HFFc6 (cell line): ENCODE measurements at regions not wholly inside any gene's neighbourhood (a gene's known extent, or its start where the extent isn't known, plus 50 kb on each side); places are given as distances from the start of the nearest gene placed in this dataset.

ENCODE experiments used
- DNase-seq: peaks from one replicate; pipeline ENCODE4 v3.0.0-alpha.2; 2018
- H3K27ac Mint-ChIP-seq: 2 replicates; pipeline ENCODE4 v1.8.0; 2020; ENCODE audit warnings: mild to moderate bottlenecking, mixed read lengths
- H3K27me3 Mint-ChIP-seq: 2 replicates; pipeline ENCODE4 v1.8.0; 2021; ENCODE audit warnings: mild to moderate bottlenecking, moderate library complexity, mixed read lengths; ENCODE audit not compliant: insufficient read depth
- H3K36me3 Mint-ChIP-seq: 2 replicates; pipeline ENCODE4 v1.8.0; 2021; ENCODE audit warnings: low read depth, mixed read lengths
- H3K4me1 Mint-ChIP-seq: 2 replicates; pipeline ENCODE4 v1.8.0; 2020; ENCODE audit warnings: low read depth, mixed read lengths
- H3K4me3 Mint-ChIP-seq: 2 replicates; pipeline ENCODE4 v1.8.0; 2020; ENCODE audit warnings: mild to moderate bottlenecking, moderate library complexity, mixed read lengths
- H3K9me3 Mint-ChIP-seq: 2 replicates; pipeline ENCODE4 v1.8.0; 2020; ENCODE audit warnings: mild to moderate bottlenecking, mixed read lengths
- TF ChIP-seq, protein P1 (sequence below): fragments of 200-600 bp; sonication (generic); IDR thresholded peaks from 2 replicates; pipeline ENCODE4 v1.5.0; 2021; ENCODE audit warnings: antibody characterized with exemption, mild to moderate bottlenecking

DNA sequence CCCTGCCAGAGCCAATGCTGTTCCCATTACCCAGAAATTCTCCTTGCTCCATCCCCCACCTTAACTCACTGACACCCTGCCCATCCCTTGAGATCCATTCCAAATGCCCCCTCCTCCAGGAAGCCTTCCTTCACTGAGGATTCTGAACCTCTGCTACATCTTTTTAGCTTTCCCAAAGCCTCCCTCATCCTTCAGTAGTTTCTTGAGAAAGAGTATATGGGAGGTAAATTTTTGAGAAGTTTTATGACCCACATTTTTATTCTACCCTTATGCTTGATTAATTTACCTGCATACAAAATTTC, 93.1 kb downstream of the INHBB start:
- Mint-ChIP-seq H3K36me3 (no peaks in the 10 kb centered on the region), H3K9me3 (no peaks in the 10 kb centered on the region), H3K4me3 (no peak overlapping the region), H3K27me3 (peaks cover 41% of the 10 kb centered on the region), H3K27ac (no peak overlapping the region), H3K4me1 (peaks cover 9% of the 10 kb centered on the region)
- DNase-seq: no peak
- TF ChIP-seq, protein P1, sequence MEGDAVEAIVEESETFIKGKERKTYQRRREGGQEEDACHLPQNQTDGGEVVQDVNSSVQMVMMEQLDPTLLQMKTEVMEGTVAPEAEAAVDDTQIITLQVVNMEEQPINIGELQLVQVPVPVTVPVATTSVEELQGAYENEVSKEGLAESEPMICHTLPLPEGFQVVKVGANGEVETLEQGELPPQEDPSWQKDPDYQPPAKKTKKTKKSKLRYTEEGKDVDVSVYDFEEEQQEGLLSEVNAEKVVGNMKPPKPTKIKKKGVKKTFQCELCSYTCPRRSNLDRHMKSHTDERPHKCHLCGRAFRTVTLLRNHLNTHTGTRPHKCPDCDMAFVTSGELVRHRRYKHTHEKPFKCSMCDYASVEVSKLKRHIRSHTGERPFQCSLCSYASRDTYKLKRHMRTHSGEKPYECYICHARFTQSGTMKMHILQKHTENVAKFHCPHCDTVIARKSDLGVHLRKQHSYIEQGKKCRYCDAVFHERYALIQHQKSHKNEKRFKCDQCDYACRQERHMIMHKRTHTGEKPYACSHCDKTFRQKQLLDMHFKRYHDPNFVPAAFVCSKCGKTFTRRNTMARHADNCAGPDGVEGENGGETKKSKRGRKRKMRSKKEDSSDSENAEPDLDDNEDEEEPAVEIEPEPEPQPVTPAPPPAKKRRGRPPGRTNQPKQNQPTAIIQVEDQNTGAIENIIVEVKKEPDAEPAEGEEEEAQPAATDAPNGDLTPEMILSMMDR: no peak

DNA sequence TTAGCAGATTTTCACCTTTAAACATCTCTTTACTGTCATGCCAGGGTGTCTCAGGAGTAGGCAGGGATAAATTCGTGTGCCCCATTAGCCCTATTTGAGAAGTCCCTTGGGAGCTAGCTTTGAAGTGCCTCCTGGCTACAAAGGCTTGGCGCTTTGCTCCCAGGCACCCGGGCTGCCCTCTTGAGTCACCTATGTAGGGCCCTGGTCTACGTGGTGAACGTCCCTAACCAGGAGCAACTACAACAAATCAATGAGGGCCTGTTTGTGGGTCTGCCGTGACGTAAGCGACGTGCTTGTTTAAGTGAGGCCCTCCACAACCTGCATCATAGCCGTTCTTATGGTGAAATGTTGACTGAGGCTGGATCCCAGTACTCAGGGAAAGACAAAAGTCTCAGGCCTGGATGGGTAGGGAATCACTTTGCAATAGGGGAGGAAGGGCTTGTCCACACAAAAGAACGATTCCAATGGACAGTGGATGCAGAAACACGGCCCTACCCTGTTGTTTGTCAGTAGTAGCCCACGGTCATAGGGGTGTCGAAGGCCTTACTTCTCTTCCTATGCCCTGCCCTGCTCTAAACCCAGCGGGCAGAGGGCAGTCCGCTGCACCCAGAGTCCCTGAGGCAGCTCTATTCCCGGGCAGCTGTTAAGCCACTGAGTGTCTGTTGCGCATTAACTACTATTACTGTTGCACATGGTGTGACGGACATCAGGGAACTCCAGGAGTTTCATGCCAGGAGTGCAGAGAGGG, 93.9 kb downstream of the INHBB start:
- Mint-ChIP-seq H3K4me1 (peaks cover 9% of the 10 kb centered on the region), H3K36me3 (no peaks in the 10 kb centered on the region), H3K27ac (no peak overlapping the region), H3K27me3 (peaks cover 38% of the 10 kb centered on the region), H3K9me3 (no peaks in the 10 kb centered on the region), H3K4me3 (no peak overlapping the region)
- TF ChIP-seq, protein P1: no peak
- no peak for DNase-seq

DNA sequence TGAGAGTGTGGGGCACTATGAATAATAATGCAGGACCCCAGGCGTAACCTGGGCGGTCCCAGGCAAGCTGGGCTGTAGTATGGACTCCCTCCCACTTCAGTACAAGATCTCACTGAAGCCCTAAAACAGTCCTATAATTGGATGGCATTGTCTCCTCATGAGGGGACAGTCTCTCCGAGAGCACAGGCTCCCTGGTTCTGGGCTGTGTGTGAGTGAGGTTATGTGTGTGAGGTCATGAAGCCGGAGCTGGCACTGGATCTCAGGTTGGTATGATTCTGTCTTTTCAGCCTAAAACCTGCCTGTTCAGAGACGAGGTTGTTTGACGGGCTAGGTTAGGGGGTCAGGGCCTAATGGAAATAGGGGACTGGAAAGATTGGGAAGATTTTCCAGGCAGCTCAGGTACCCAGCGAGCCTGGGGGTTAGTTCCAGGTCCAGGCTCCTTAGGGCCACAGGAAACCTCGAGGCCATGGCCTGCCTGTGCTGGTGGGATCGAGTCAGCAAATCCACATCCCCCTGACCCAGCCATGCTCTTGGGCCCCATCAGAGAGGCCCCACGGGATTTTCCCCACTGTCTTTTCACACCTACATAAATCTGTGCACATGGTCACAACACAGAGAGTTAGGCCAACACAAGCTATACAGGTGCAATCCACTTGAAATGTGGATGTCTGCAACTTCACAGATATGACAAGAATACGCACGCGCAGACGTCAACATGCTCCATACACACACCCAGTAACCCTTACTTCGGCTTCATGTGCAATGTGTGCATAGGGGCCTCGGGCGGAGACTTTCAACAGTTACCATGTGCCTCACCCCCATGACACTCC, 94.8 kb downstream of the INHBB start:
- Mint-ChIP-seq H3K4me3 (no peak overlapping the region), H3K27me3 (peaks cover 35% of the 10 kb centered on the region)

DNA sequence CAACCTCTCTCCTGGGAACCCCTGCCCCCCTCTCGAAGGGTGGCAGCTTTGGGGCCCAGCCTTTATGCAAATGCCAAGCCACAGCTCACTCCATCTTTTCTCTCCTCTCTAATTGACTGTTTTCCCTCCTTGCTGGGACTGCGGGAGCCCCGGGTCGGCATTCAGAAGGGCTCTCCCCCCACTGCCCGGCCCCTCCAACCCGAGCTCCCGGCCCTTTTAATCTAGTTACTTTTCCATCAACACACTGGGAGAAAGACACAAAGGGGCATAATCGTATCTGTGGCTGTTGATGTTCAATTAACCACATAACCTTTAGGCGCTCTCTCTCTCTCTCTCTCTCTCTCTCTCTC, 95.4 kb downstream of the INHBB start:
- TF ChIP-seq, protein P1: no peak
- no peak overlapping the region for H3K27ac Mint-ChIP-seq
- H3K4me1 Mint-ChIP-seq: peaks cover 8% of the 10 kb centered on the region
- no peak for DNase-seq
- H3K9me3 Mint-ChIP-seq: no peaks in the 10 kb centered on the region
- H3K4me3 Mint-ChIP-seq: no peak overlapping the region
- peaks cover 35% of the 10 kb centered on the region for H3K27me3 Mint-ChIP-seq
- H3K36me3 Mint-ChIP-seq: no peaks in the 10 kb centered on the region

More for the DNA sequence above, 94.8 kb downstream of the INHBB start:
- TF ChIP-seq, protein P1: no peak
- no peak for DNase-seq
- Mint-ChIP-seq H3K27ac (no peak overlapping the region), H3K9me3 (no peaks in the 10 kb centered on the region), H3K4me1 (peaks cover 9% of the 10 kb centered on the region), H3K36me3 (no peaks in the 10 kb centered on the region)

DNA sequence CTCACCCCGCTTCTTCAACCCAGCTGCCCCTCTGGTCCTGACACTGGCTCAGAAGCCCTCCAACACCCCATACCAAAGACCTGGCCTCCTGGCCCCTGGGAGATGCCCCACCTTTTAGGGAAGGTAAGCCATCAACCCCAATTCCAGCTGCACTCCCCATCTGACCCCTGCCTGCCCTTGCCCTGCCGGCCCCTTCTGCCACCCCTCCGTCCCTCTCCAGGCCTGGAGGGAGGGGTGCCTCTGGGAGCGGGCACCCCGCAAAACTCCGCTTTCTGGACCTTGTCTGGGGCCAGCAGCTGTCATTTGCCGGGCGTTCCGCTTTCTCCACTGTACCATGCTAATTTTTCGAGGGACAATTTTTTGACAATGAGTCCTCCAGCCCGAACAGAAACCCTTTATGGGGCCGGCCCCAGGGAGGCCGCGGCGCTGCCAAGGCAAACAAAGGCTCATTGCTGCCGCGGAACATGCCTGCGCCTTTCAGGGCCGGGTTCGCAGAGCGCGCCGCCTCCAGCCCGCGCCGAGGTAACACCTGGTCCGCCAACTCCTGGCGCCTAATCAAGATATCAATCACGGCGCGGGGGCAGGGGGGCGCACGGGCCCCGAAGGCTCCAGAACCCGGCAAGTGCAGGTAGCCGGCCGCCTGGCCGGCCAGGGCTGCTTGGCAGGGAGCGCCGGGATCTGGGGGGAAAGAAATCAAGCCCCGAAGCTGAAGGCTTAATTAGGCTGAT, 96.0 kb downstream of the INHBB start:
- H3K27ac Mint-ChIP-seq: no peak overlapping the region
- DNase-seq: no peak

More for the DNA sequence above, 96.0 kb downstream of the INHBB start:
- peaks cover 4% of the 10 kb centered on the region for H3K4me1 Mint-ChIP-seq
- H3K36me3 Mint-ChIP-seq: no peaks in the 10 kb centered on the region
- TF ChIP-seq, protein P1: no peak
- no peak overlapping the region for H3K4me3 Mint-ChIP-seq
- peaks cover 33% of the 10 kb centered on the region for H3K27me3 Mint-ChIP-seq
- H3K9me3 Mint-ChIP-seq: no peaks in the 10 kb centered on the region
